ENCODE measurements at regions not wholly inside any gene's neighbourhood (a gene's known extent, or its start where the extent isn't known, plus 50 kb on each side); places are given as distances from the start of the nearest gene placed in this dataset.
A peak's percentile ranks its signal among the peaks of the same experiment; 100 is the strongest.
"Not testable (repeated sequence)": the region's sequence is repeated elsewhere in the genome, so short reads cannot be mapped to it uniquely, and the experiment has no call there.

DNA sequence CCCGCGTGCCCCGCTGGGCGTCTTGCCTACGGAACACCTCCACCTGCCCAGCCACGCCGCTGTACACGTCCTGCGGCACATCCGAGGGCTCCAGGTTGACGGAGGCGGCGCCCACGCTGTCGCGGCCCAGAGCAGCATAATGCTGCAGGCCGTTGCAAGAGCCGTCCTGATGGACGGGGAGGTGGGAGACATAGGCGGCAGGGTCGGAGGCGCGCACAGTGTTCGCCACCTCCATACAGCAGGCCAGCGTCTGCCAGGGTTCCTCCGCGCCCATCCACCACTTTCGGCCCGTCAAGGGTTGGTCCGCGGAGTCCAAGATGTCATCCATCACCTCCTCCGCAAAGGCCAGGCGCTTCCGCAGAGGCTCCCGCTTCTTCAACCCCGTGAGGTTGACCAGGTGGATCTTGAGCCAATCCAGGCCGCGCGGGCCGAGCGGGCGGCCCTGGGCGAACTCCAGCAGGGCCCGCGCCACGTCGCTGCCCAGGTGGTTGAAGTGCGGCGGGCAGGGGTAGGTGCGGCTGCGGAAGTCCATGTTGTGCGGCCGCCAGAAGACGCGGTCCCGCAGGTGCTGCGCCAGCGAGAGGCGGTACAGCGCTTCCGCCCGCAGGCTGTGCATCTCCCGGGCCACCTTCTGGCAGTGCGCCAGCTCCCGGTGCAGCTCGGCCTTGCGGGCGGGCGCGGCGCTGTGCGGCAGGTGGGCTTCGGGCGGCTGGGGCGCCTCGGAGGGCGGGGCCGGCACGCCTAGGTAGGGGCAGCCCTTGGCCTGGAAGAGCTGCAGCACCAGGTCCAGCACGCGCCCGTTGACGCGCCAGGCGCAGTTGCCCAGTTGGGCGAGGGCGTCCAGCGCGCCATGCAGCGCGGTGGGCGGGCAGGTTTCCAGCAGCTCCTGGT, 72.9 kb upstream of the MED13 start:
- H3K27ac ChIP-seq (ENCODE audit: control insufficient read depth, insufficient read depth, low read length); H3K9ac ChIP-seq (ENCODE audit: control insufficient read depth, extremely low read depth, insufficient read depth, low read length); H2AFZ ChIP-seq (ENCODE audit: control insufficient read depth, low read length); FAIRE-seq; dilution Hi-C loops (cut with MboI; ENCODE audit: extremely low pct_ligation_motif_present, low sequenced_read_pairs); H3K79me2 ChIP-seq (ENCODE audit: control insufficient read depth, insufficient read depth, low read length); DNase-seq (ENCODE audit: low read depth, low spot score); H3K9me3 ChIP-seq (ENCODE audit: control insufficient read depth, low read depth, low read length); H4K20me1 ChIP-seq (ENCODE audit: control insufficient read depth, extremely low read depth, insufficient read depth, low read length); H3K36me3 ChIP-seq (ENCODE audit: control insufficient read depth in 2 of 2, extremely low read depth in 1 of 2, insufficient read depth in 2 of 2, low read length in 2 of 2); H3K4me3 ChIP-seq (ENCODE audit: control insufficient read depth in 2 of 3, extremely low read depth in 1 of 3, insufficient read depth in 2 of 3, low read depth in 1 of 3, low read length in 3 of 3); H3K4me1 ChIP-seq (ENCODE audit: control insufficient read depth, extremely low read depth, insufficient read depth, low read length); H3K9me1 ChIP-seq (ENCODE audit: control insufficient read depth, extremely low read depth, insufficient read depth, low read length): not testable (repeated sequence)
- peaks cover 26% of the 10 kb centered on the region for H3K27me3 ChIP-seq (ENCODE audit: control insufficient read depth, extremely low read depth, insufficient read depth, low read length)
- H3K4me2 ChIP-seq (ENCODE audit: control insufficient read depth, extremely low read depth, insufficient read depth, low read depth, low read length), result peak overlapping the region; percentile 32

DNA sequence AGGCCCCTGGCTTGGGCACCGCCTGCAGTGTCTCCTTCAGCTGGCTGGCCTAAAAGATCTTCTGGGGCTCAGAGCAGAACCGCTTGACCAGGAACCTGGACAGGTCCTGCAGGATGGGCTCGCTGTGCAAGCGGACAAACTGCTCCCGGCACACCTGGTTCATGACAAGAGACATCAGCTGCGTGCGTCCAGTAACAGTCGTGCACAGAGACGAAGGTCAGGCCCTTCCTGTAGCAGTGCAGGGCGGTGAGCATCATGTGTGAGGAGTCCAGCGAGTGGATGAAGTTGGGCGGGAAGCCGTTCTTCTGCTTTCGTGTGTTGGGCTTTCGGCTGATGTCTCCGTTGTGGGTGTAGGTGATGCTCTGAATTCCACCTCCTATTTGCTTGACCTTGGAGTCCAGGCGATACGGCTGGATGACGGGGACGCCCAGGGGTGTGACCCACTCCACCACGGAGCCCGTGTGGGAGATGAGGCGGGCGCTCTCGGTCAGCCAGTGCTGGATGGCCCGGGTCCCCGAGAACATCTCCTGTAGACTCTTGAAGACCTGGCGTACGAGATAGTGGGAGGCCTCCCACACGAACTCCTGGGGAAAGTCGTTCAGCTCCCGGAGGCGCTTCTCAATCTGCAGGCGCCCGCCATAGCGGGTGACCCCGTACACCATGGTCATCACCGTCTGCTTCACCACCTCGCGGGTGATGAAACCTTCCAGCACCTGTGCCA, 72.1 kb upstream of the MED13 start:
- H3K9ac ChIP-seq (ENCODE audit: control insufficient read depth, extremely low read depth, insufficient read depth, low read length); H3K9me3 ChIP-seq (ENCODE audit: control insufficient read depth, low read depth, low read length); H3K27ac ChIP-seq (ENCODE audit: control insufficient read depth, insufficient read depth, low read length); FAIRE-seq; H4K20me1 ChIP-seq (ENCODE audit: control insufficient read depth, extremely low read depth, insufficient read depth, low read length); H3K4me2 ChIP-seq (ENCODE audit: control insufficient read depth, extremely low read depth, insufficient read depth, low read depth, low read length); dilution Hi-C loops (cut with MboI; ENCODE audit: extremely low pct_ligation_motif_present, low sequenced_read_pairs); H3K79me2 ChIP-seq (ENCODE audit: control insufficient read depth, insufficient read depth, low read length); H3K9me1 ChIP-seq (ENCODE audit: control insufficient read depth, extremely low read depth, insufficient read depth, low read length); H3K4me1 ChIP-seq (ENCODE audit: control insufficient read depth, extremely low read depth, insufficient read depth, low read length); H3K4me3 ChIP-seq (ENCODE audit: control insufficient read depth in 2 of 3, extremely low read depth in 1 of 3, insufficient read depth in 2 of 3, low read depth in 1 of 3, low read length in 3 of 3); H2AFZ ChIP-seq (ENCODE audit: control insufficient read depth, low read length); DNase-seq (ENCODE audit: low read depth, low spot score); H3K36me3 ChIP-seq (ENCODE audit: control insufficient read depth in 2 of 2, extremely low read depth in 1 of 2, insufficient read depth in 2 of 2, low read length in 2 of 2): not testable (repeated sequence)
- peaks cover 26% of the 10 kb centered on the region for H3K27me3 ChIP-seq (ENCODE audit: control insufficient read depth, extremely low read depth, insufficient read depth, low read length)

DNA sequence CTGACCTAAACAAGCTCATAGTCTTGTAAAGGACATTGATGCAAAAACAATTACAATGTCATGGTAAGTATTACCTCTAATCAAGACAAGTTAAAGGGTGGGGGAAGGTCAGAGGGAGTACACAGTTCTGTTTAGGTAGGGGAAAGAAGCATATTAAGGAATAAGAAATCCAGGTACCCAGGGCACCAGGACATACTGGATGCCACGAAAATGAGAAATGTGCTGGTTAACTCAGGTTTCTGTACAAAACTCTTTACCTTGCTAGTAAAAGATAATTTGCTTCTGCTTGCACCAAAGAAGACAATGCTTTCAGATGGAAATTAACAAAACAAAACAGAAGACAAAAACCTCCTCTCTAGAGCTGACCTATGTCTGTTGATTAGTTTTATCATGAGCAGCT, 70.7 kb upstream of the MED13 start:
- Histone ChIP-seq H3K27me3 (ENCODE audit: control insufficient read depth, extremely low read depth, insufficient read depth, low read length) (peaks cover 26% of the 10 kb centered on the region), H3K9ac (ENCODE audit: control insufficient read depth, extremely low read depth, insufficient read depth, low read length) (no peak overlapping the region), H4K20me1 (ENCODE audit: control insufficient read depth, extremely low read depth, insufficient read depth, low read length) (no peaks in the 10 kb centered on the region), H3K4me1 (ENCODE audit: control insufficient read depth, extremely low read depth, insufficient read depth, low read length) (no peaks in the 10 kb centered on the region), H2AFZ (ENCODE audit: control insufficient read depth, low read length) (no peak overlapping the region), H3K9me1 (ENCODE audit: control insufficient read depth, extremely low read depth, insufficient read depth, low read length) (no peaks in the 10 kb centered on the region), H3K4me2 (ENCODE audit: control insufficient read depth, extremely low read depth, insufficient read depth, low read depth, low read length) (no peak overlapping the region), H3K27ac (ENCODE audit: control insufficient read depth, insufficient read depth, low read length) (no peak overlapping the region), H3K79me2 (ENCODE audit: control insufficient read depth, insufficient read depth, low read length) (no peaks in the 10 kb centered on the region), H3K9me3 (ENCODE audit: control insufficient read depth, low read depth, low read length) (no peaks in the 10 kb centered on the region), H3K4me3 (ENCODE audit: control insufficient read depth in 2 of 3, extremely low read depth in 1 of 3, insufficient read depth in 2 of 3, low read depth in 1 of 3, low read length in 3 of 3) (no peak overlapping the region), H3K36me3 (ENCODE audit: control insufficient read depth in 2 of 2, extremely low read depth in 1 of 2, insufficient read depth in 2 of 2, low read length in 2 of 2) (no peaks in the 10 kb centered on the region)
- dilution Hi-C loops (cut with MboI; ENCODE audit: extremely low pct_ligation_motif_present, low sequenced_read_pairs), result no loop called here
- no peak for FAIRE-seq
- TF ChIP-seq EZH2 (IDR thresholded peaks at IDR 0.05; ENCODE audit: low read length), result no peak
- TF ChIP-seq, protein P1, sequence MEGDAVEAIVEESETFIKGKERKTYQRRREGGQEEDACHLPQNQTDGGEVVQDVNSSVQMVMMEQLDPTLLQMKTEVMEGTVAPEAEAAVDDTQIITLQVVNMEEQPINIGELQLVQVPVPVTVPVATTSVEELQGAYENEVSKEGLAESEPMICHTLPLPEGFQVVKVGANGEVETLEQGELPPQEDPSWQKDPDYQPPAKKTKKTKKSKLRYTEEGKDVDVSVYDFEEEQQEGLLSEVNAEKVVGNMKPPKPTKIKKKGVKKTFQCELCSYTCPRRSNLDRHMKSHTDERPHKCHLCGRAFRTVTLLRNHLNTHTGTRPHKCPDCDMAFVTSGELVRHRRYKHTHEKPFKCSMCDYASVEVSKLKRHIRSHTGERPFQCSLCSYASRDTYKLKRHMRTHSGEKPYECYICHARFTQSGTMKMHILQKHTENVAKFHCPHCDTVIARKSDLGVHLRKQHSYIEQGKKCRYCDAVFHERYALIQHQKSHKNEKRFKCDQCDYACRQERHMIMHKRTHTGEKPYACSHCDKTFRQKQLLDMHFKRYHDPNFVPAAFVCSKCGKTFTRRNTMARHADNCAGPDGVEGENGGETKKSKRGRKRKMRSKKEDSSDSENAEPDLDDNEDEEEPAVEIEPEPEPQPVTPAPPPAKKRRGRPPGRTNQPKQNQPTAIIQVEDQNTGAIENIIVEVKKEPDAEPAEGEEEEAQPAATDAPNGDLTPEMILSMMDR (optimal IDR thresholded peaks at IDR 0.05 in 1 of 3, IDR thresholded peaks at IDR 0.05 in 1 of 3, conservative IDR thresholded peaks at IDR 0.05 in 1 of 3; ENCODE audit: extremely low read depth in 1 of 3, insufficient read depth in 2 of 3, low read length in 3 of 3), result no peak
- DNase-seq (ENCODE audit: low read depth, low spot score), result no peak

DNA sequence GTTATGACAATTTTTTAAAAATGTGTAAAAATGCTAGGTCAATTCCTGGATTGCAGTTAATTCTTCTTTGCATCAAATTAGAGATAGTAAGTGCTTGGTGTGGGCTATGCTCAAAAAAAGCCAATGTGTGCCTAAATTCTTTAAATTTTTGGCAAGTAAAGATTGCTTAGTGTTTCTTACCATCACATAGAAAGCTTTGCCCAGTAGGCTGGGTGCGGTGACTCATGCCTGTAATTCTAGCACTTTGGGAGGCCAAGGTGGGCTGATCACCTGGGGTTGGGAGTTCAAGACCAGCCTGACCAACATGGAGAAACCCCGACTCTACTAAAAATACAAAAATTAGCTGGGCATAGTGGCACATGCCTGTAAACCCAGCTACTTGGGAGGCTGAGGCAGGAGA, 70.0 kb upstream of the MED13 start:
- H3K4me3 ChIP-seq (ENCODE audit: control insufficient read depth in 2 of 3, extremely low read depth in 1 of 3, insufficient read depth in 2 of 3, low read depth in 1 of 3, low read length in 3 of 3); DNase-seq (ENCODE audit: low read depth, low spot score); H3K79me2 ChIP-seq (ENCODE audit: control insufficient read depth, insufficient read depth, low read length); FAIRE-seq; H3K9me3 ChIP-seq (ENCODE audit: control insufficient read depth, low read depth, low read length); H3K36me3 ChIP-seq (ENCODE audit: control insufficient read depth in 2 of 2, extremely low read depth in 1 of 2, insufficient read depth in 2 of 2, low read length in 2 of 2); H2AFZ ChIP-seq (ENCODE audit: control insufficient read depth, low read length); dilution Hi-C loops (cut with MboI; ENCODE audit: extremely low pct_ligation_motif_present, low sequenced_read_pairs); H3K4me1 ChIP-seq (ENCODE audit: control insufficient read depth, extremely low read depth, insufficient read depth, low read length); H3K9ac ChIP-seq (ENCODE audit: control insufficient read depth, extremely low read depth, insufficient read depth, low read length); H3K4me2 ChIP-seq (ENCODE audit: control insufficient read depth, extremely low read depth, insufficient read depth, low read depth, low read length); H4K20me1 ChIP-seq (ENCODE audit: control insufficient read depth, extremely low read depth, insufficient read depth, low read length); H3K27ac ChIP-seq (ENCODE audit: control insufficient read depth, insufficient read depth, low read length); H3K9me1 ChIP-seq (ENCODE audit: control insufficient read depth, extremely low read depth, insufficient read depth, low read length): not testable (repeated sequence)
- H3K27me3 ChIP-seq (ENCODE audit: control insufficient read depth, extremely low read depth, insufficient read depth, low read length), result peaks cover 26% of the 10 kb centered on the region

Data from keratinocyte (primary cell).